K562 (cell line): ENCODE measurements at regions not wholly inside any gene's neighbourhood (a gene's known extent, or its start where the extent isn't known, plus 50 kb on each side); places are given as distances from the start of the nearest gene placed in this dataset.

Source experiments
- EGR1 ChIP-seq: fragments of 450-650 bp; conservative IDR thresholded peaks from 2 replicates; pipeline ENCODE4 v1.6.1; 2017; ENCODE audit warnings: mild to moderate bottlenecking
- SMC3 ChIP-seq: conservative IDR thresholded peaks from 2 replicates; pipeline ENCODE4 v1.6.1; 2011; ENCODE audit warnings: low read depth, low read length, improper control_type of control experiment; ENCODE audit not compliant: insufficient read depth
- TF ChIP-seq, protein P1 (sequence below), 3 experiments: IDR thresholded peaks in 2 of 3; conservative IDR thresholded peaks in 1 of 3; 2 replicates each; pipeline ENCODE4 v1.5.1; 2011 to 2012; ENCODE audit warnings: low read length in 3 of 3, mild to moderate bottlenecking in 3 of 3, control low read depth in 2 of 3, improper control_type of control experiment in 1 of 3, inconsistent platforms in 1 of 3, low read depth in 1 of 3, mixed read lengths in 1 of 3, moderate library complexity in 1 of 3; ENCODE audit not compliant: insufficient read depth in 2 of 3
- TF ChIP-seq, protein P2 (sequence below): sonication (generic); formaldehyde crosslinking; IDR thresholded peaks from 2 replicates; pipeline ENCODE4 v1.8.0; 2022; ENCODE audit warnings: mild to moderate bottlenecking, missing genetic modification reagents, borderline replicate concordance
- TF ChIP-seq, protein P3 (sequence below): sonication (generic); formaldehyde crosslinking; IDR thresholded peaks from 2 replicates; pipeline ENCODE4 v1.8.0; 2022; ENCODE audit warnings: mild to moderate bottlenecking, low read depth, missing genetic modification reagents
- TF ChIP-seq, protein P4 (sequence below), 2 experiments: fragments of 450-650 bp; IDR thresholded peaks; 2 replicates each; pipeline ENCODE4 v1.6.1; 2016; ENCODE audit warnings: mild to moderate bottlenecking in 2 of 2, borderline replicate concordance in 1 of 2, low read depth in 1 of 2, moderate library complexity in 1 of 2

DNA sequence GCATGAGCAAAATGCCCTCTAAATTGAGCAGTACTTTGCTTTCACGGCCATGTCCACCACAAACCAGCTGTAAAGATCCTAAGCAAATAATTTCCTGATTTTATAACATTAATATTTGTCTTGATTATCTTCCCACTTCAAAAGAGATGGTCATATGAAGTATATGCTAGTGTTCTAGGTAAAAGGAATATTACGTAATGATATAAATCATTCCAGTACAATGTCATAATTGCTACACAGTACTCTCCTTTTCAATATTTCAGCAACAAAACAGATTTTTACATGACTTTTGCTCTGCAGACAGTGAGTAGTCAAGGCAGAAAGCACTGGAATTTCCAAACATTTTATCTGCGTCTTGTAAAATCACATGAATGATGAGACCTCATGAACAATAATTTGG, 572.8 kb upstream of the FRG1 start:
- TF ChIP-seq, protein P1, sequence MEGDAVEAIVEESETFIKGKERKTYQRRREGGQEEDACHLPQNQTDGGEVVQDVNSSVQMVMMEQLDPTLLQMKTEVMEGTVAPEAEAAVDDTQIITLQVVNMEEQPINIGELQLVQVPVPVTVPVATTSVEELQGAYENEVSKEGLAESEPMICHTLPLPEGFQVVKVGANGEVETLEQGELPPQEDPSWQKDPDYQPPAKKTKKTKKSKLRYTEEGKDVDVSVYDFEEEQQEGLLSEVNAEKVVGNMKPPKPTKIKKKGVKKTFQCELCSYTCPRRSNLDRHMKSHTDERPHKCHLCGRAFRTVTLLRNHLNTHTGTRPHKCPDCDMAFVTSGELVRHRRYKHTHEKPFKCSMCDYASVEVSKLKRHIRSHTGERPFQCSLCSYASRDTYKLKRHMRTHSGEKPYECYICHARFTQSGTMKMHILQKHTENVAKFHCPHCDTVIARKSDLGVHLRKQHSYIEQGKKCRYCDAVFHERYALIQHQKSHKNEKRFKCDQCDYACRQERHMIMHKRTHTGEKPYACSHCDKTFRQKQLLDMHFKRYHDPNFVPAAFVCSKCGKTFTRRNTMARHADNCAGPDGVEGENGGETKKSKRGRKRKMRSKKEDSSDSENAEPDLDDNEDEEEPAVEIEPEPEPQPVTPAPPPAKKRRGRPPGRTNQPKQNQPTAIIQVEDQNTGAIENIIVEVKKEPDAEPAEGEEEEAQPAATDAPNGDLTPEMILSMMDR (IDR thresholded peaks at IDR 0.05 in 2 of 3, conservative IDR thresholded peaks at IDR 0.05 in 1 of 3; ENCODE audit: insufficient read depth in 2 of 3, low read depth in 1 of 3, low read length in 3 of 3), result no peak
- TF ChIP-seq, protein P2, sequence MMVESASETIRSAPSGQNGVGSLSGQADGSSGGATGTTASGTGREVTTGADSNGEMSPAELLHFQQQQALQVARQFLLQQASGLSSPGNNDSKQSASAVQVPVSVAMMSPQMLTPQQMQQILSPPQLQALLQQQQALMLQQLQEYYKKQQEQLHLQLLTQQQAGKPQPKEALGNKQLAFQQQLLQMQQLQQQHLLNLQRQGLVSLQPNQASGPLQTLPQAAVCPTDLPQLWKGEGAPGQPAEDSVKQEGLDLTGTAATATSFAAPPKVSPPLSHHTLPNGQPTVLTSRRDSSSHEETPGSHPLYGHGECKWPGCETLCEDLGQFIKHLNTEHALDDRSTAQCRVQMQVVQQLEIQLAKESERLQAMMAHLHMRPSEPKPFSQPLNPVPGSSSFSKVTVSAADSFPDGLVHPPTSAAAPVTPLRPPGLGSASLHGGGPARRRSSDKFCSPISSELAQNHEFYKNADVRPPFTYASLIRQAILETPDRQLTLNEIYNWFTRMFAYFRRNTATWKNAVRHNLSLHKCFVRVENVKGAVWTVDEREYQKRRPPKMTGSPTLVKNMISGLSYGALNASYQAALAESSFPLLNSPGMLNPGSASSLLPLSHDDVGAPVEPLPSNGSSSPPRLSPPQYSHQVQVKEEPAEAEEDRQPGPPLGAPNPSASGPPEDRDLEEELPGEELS (CRISPR knock-in tag), result no peak
- TF ChIP-seq, protein P3, sequence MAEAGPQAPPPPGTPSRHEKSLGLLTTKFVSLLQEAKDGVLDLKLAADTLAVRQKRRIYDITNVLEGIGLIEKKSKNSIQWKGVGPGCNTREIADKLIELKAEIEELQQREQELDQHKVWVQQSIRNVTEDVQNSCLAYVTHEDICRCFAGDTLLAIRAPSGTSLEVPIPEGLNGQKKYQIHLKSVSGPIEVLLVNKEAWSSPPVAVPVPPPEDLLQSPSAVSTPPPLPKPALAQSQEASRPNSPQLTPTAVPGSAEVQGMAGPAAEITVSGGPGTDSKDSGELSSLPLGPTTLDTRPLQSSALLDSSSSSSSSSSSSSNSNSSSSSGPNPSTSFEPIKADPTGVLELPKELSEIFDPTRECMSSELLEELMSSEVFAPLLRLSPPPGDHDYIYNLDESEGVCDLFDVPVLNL (CRISPR knock-in tag), result no peak
- TF ChIP-seq SMC3, result no peak
- TF ChIP-seq, protein P4, sequence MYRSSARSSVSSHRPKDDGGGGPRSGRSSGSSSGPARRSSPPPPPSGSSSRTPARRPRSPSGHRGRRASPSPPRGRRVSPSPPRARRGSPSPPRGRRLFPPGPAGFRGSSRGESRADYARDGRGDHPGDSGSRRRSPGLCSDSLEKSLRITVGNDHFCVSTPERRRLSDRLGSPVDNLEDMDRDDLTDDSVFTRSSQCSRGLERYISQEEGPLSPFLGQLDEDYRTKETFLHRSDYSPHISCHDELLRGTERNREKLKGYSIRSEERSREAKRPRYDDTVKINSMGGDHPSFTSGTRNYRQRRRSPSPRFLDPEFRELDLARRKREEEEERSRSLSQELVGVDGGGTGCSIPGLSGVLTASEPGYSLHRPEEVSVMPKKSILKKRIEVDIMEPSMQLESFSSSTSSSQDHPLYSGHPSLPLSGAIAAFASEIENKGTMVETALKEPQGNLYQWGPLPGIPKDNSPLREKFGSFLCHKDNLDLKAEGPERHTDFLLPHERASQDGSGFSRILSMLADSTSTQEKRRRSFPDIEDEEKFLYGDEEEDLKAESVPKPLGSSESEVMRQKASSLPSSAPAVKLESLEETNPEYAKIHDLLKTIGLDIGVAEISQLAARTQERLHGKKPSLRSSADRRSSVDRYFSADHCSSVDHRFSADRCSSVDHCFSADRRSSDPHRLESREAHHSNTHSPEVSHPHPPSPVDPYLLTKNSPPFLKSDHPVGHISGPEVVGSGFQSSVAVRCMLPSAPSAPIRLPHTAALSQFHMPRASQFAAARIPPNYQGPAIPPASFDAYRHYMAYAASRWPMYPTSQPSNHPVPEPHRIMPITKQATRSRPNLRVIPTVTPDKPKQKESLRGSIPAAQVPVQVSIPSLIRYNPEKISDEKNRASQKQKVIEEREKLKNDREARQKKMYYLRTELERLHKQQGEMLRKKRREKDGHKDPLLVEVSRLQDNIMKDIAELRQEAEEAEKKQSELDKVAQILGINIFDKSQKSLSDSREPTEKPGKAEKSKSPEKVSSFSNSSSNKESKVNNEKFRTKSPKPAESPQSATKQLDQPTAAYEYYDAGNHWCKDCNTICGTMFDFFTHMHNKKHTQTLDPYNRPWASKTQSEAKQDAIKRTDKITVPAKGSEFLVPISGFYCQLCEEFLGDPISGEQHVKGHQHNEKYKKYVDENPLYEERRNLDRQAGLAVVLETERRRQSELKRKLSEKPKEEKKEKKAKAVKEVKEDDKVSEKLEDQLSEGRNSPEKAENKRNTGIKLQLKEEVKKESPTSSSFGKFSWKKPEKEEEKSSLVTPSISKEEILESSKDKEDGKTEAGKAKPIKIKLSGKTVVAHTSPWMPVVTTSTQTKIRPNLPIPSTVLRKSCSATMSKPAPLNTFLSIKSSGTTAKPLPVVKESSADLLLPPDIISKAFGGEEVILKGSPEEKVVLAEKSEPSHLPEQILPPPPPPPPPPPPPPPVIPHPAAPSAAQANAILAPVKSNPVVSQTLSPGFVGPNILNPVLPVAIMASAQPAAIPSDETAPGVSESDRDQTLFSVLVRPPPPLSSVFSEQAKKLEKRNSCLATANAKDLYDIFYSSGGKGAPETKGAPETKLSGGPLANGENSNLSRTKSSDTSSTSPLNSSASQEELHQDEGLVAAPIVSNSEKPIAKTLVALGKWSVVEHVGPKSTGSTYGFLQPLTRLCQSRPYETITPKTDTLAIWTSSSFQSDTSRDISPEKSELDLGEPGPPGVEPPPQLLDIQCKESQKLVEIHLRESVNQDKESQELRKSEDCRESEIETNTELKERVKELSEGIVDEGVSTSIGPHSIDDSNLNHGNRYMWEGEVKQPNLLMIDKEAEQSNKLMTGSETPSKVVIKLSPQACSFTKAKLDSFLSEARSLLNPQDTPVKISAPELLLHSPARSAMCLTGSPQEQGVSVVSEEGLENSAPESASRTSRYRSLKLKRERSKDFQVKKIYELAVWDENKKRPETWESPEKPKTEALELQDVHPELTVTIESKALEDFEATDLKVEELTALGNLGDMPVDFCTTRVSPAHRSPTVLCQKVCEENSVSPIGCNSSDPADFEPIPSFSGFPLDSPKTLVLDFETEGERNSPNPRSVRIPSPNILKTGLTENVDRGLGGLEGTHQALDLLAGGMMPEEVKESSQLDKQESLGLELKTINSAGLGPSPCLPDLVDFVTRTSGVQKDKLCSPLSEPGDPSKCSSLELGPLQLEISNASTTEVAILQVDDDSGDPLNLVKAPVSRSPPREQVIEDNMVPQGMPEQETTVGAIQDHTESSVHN (IDR thresholded peaks at IDR 0.05; ENCODE audit: borderline replicate concordance in 1 of 2, low read depth in 1 of 2), result no peak
- TF ChIP-seq EGR1, result no peak
